DND-41 (cell line): ENCODE measurements at regions not wholly inside any gene's neighbourhood (a gene's known extent, or its start where the extent isn't known, plus 50 kb on each side); places are given as distances from the start of the nearest gene placed in this dataset.

Experiments
- ATAC-seq: fragments of 200-7000 bp; cut with Tn5 transposase; 3 replicates; pipeline ENCODE4 v1.9.1; 2021; ENCODE audit warnings: low read depth; ENCODE audit not compliant: insufficient read depth
- DNase-seq: peaks from one replicate; pipeline ENCODE4 v3.0.0-alpha.2; 2020
- H2AFZ ChIP-seq: 2 replicates; pipeline ENCODE4 v1.6.0; 2012; ENCODE audit warnings: low read depth, low read length
- H3K27ac ChIP-seq: 2 replicates; pipeline ENCODE4 v1.5.1; 2012; ENCODE audit warnings: low read length, inconsistent platforms
- H3K27me3 ChIP-seq: fragments of 200-600 bp; sonication (generic); 2 replicates; pipeline ENCODE4 v1.6.0; 2012; ENCODE audit warnings: low read length, mild to moderate bottlenecking, inconsistent platforms; ENCODE audit not compliant: insufficient read depth, poor library complexity
- H3K36me3 ChIP-seq: 2 replicates; pipeline ENCODE4 v1.5.1; 2012; ENCODE audit warnings: low read length, inconsistent platforms; ENCODE audit not compliant: insufficient read depth
- H3K4me1 ChIP-seq: 2 replicates; pipeline ENCODE4 v1.5.1; 2012; ENCODE audit warnings: mild to moderate bottlenecking, low read length; ENCODE audit not compliant: insufficient read depth
- H3K4me2 ChIP-seq: 2 replicates; pipeline ENCODE4 v1.6.0; 2012; ENCODE audit warnings: mild to moderate bottlenecking, moderate library complexity, low read length, inconsistent platforms; ENCODE audit not compliant: insufficient read depth
- H3K4me3 ChIP-seq, 2 experiments: fragments of 200-600 bp in 1 of 2; shearing (Covaris generic) in 1 of 2; 2 replicates each; pipeline ENCODE4 v1.5.1; 2012 to 2016; ENCODE audit warnings: inconsistent platforms in 2 of 2, low read length in 2 of 2, mild to moderate bottlenecking in 2 of 2, low read depth in 1 of 2, moderate library complexity in 1 of 2
- H3K79me2 ChIP-seq: 2 replicates; pipeline ENCODE4 v1.6.0; 2012; ENCODE audit warnings: low read length, inconsistent platforms; ENCODE audit not compliant: insufficient read depth
- H3K9ac ChIP-seq: 2 replicates; pipeline ENCODE4 v1.6.0; 2012; ENCODE audit warnings: low read depth, mild to moderate bottlenecking, inconsistent platforms, low read length, moderate library complexity
- H3K9me3 ChIP-seq: 2 replicates; pipeline ENCODE4 v1.5.1; 2012; ENCODE audit warnings: low read length, moderate library complexity, mild to moderate bottlenecking, inconsistent platforms; ENCODE audit not compliant: insufficient read depth, severe bottlenecking
- H4K20me1 ChIP-seq: 2 replicates; pipeline ENCODE4 v1.6.0; 2012; ENCODE audit warnings: low read length; ENCODE audit not compliant: insufficient read depth
- EZH2 ChIP-seq: IDR thresholded peaks from 3 replicates; pipeline ENCODE4 v1.6.1; 2012; ENCODE audit warnings: borderline replicate concordance, low read depth, mild to moderate bottlenecking, moderate library complexity, low read length, inconsistent platforms; ENCODE audit not compliant: severe bottlenecking
- TF ChIP-seq, protein P1 (sequence below): IDR thresholded peaks from 2 replicates; pipeline ENCODE4 v1.5.1; 2012; ENCODE audit warnings: borderline replicate concordance, low read length, moderate library complexity, mild to moderate bottlenecking; ENCODE audit not compliant: poor library complexity, severe bottlenecking; ENCODE audit errors: extremely low read depth

GRCh38 chr11:2083411-2083810 lies 55.8 kb downstream of the IGF2 start:
- Histone ChIP-seq H3K9me3 (peaks cover 6% of the 10 kb centered on the region), H3K36me3 (no peaks in the 10 kb centered on the region), H2AFZ (no peak overlapping the region), H3K4me3 (no peak overlapping the region), H3K9ac (no peak overlapping the region), H4K20me1 (peaks cover 11% of the 10 kb centered on the region), H3K4me1 (no peaks in the 10 kb centered on the region), H3K27ac (no peak overlapping the region), H3K4me2 (no peak overlapping the region), H3K27me3 (peaks cover 3% of the 10 kb centered on the region), H3K79me2 (no peaks in the 10 kb centered on the region)
- TF ChIP-seq EZH2: no peak
- TF ChIP-seq, protein P1, sequence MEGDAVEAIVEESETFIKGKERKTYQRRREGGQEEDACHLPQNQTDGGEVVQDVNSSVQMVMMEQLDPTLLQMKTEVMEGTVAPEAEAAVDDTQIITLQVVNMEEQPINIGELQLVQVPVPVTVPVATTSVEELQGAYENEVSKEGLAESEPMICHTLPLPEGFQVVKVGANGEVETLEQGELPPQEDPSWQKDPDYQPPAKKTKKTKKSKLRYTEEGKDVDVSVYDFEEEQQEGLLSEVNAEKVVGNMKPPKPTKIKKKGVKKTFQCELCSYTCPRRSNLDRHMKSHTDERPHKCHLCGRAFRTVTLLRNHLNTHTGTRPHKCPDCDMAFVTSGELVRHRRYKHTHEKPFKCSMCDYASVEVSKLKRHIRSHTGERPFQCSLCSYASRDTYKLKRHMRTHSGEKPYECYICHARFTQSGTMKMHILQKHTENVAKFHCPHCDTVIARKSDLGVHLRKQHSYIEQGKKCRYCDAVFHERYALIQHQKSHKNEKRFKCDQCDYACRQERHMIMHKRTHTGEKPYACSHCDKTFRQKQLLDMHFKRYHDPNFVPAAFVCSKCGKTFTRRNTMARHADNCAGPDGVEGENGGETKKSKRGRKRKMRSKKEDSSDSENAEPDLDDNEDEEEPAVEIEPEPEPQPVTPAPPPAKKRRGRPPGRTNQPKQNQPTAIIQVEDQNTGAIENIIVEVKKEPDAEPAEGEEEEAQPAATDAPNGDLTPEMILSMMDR: no peak
- ATAC-seq (no peak), DNase-seq (no peak)

- DNase-seq (no peak), ATAC-seq (no peak)
- Histone ChIP-seq H2AFZ (no peak overlapping the region), H3K79me2 (no peaks in the 10 kb centered on the region), H3K4me1 (no peaks in the 10 kb centered on the region), H3K4me2 (no peak overlapping the region), H3K4me3 (no peak overlapping the region), H3K9ac (no peak overlapping the region), H3K36me3 (no peaks in the 10 kb centered on the region), H3K27me3 (peaks cover 3% of the 10 kb centered on the region), H3K9me3 (no peaks in the 10 kb centered on the region), H3K27ac (no peak overlapping the region), H4K20me1 (no peaks in the 10 kb centered on the region)
- no peak for TF ChIP-seq EZH2
- TF ChIP-seq, protein P1: no peak
Measured at GRCh38 chr11:2077061-2077802, 62.0 kb downstream of the IGF2 start.

GRCh38 chr11:2076441-2076840 lies 62.7 kb downstream of the IGF2 start:
- H3K79me2 ChIP-seq: no peaks in the 10 kb centered on the region
- TF ChIP-seq, protein P1: no peak
- no peaks in the 10 kb centered on the region for H4K20me1 ChIP-seq
- no peak overlapping the region for H3K9ac ChIP-seq
- H3K36me3 ChIP-seq: no peaks in the 10 kb centered on the region
- H3K4me2 ChIP-seq: no peak overlapping the region
- H3K9me3 ChIP-seq: no peaks in the 10 kb centered on the region
- H3K4me1 ChIP-seq: no peaks in the 10 kb centered on the region
- no peak for DNase-seq
- H3K27ac ChIP-seq: no peak overlapping the region
- peaks cover 3% of the 10 kb centered on the region for H3K27me3 ChIP-seq
- no peak overlapping the region for H3K4me3 ChIP-seq
- ATAC-seq: no peak
- no peak overlapping the region for H2AFZ ChIP-seq

DNA sequence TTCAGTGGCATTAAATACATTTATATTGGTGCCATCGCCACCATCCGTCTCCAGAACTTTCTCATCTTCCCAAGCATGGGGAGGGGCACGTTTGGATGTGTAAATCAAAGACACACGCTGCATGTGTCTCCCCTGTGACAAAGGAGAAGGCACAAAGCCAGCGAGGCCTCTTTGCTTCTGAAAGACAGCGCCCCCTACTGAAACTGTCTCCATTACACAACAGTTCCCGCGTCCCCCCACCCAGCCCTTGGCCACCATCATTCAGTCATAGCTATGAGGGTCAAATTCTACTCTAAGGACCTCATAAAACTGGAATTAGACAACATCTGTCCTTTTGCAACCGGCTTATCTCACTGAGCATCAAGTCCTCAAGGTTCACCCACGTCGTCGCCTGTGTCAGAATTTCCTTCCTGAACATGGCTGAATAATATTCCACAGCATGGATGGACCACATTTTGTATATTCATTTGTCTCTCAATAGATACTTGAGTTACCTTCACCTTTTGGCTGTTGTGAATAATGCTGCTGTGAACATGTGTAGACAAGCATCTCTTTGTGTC lies 64.8 kb downstream of the IGF2 start:
- DNase-seq (no peak), ATAC-seq (no peak)
- Histone ChIP-seq H3K36me3 (no peaks in the 10 kb centered on the region), H2AFZ (no peak overlapping the region), H3K9me3 (no peaks in the 10 kb centered on the region), H3K79me2 (no peaks in the 10 kb centered on the region), H3K4me3 (no peak overlapping the region), H3K4me1 (no peaks in the 10 kb centered on the region), H3K27ac (no peak overlapping the region), H3K4me2 (no peak overlapping the region), H3K27me3 (no peaks in the 10 kb centered on the region), H3K9ac (no peak overlapping the region), H4K20me1 (no peaks in the 10 kb centered on the region)
- no peak for TF ChIP-seq EZH2
- TF ChIP-seq, protein P1: peak; percentile 44
